HG02938 (cell line): ENCODE measurements at regions not wholly inside any gene's neighbourhood (a gene's known extent, or its start where the extent isn't known, plus 50 kb on each side); places are given as distances from the start of the nearest gene placed in this dataset.
"Not testable (repeated sequence)": the region's sequence is repeated elsewhere in the genome, so short reads cannot be mapped to it uniquely, and the experiment has no call there.

ENCODE experiments used
- ATAC-seq: cut with Tn5 transposase; IDR thresholded peaks from one replicate; pipeline ENCODE4 v1.9.1; 2021; ENCODE audit warnings: mild to moderate bottlenecking, moderate library complexity; ENCODE audit not compliant: unreplicated experiment

- no peak for ATAC-seq
Observed at GRCh38 chr2:199216253-199216652, 241.5 kb downstream of the SATB2 start.

- ATAC-seq: no peak
Observed at GRCh38 chr2:199207011-199207410, 250.7 kb downstream of the SATB2 start.

- ATAC-seq: no peak
Observed at GRCh38 chr2:199206536-199206935, 251.2 kb downstream of the SATB2 start.

- ATAC-seq: no peak
Observed at GRCh38 chr2:199202964-199203363, 254.8 kb downstream of the SATB2 start.

GRCh38 chr2:199201539-199201938 lies 256.2 kb downstream of the SATB2 start:
- ATAC-seq: no peak

- no peak for ATAC-seq
Observed at GRCh38 chr2:199199797-199200196, 257.9 kb downstream of the SATB2 start.

GRCh38 chr2:199197448-199197847 lies 260.3 kb downstream of the SATB2 start:
- no peak for ATAC-seq

- no peak for ATAC-seq
Observed at GRCh38 chr2:199196686-199197085, 261.1 kb downstream of the SATB2 start.

- no peak for ATAC-seq
Observed at GRCh38 chr2:199195927-199196502, 261.7 kb downstream of the SATB2 start.

GRCh38 chr2:199191461-199191860 lies 266.3 kb downstream of the SATB2 start:
- ATAC-seq: no peak

- ATAC-seq: no peak
Observed at GRCh38 chr2:199189229-199189628, 268.5 kb downstream of the SATB2 start.

- ATAC-seq: no peak
Observed at GRCh38 chr2:199186301-199186751, 271.4 kb downstream of the SATB2 start.

- not testable (repeated sequence) for ATAC-seq
Observed at GRCh38 chr2:199185174-199185573, 272.6 kb downstream of the SATB2 start.

GRCh38 chr2:199163613-199164458 lies 293.9 kb downstream of the SATB2 start:
- no peak for ATAC-seq

GRCh38 chr2:199160677-199161465 lies 296.9 kb downstream of the SATB2 start:
- ATAC-seq: no peak

- no peak for ATAC-seq
Observed at GRCh38 chr2:199160081-199160480, 297.7 kb downstream of the SATB2 start.

- no peak for ATAC-seq
Observed at GRCh38 chr2:199148076-199148845, 309.5 kb downstream of the SATB2 start.

GRCh38 chr2:199147216-199147615 lies 310.5 kb downstream of the SATB2 start:
- no peak for ATAC-seq

- no peak for ATAC-seq
Observed at GRCh38 chr2:199144546-199144945, 313.2 kb downstream of the SATB2 start.

GRCh38 chr2:199144036-199144435 lies 313.7 kb downstream of the SATB2 start:
- no peak for ATAC-seq

GRCh38 chr2:199136681-199137080 lies 321.1 kb downstream of the SATB2 start:
- no peak for ATAC-seq
